Stimulated activated CD8-positive, alpha-beta memory T cell treated with anti-CD3 and anti-CD28 coated beads, Interleukin-2, amount 100 ng/mL, for 48 hours (primary cell): ENCODE measurements at regions not wholly inside any gene's neighbourhood (a gene's known extent, or its start where the extent isn't known, plus 50 kb on each side); places are given as distances from the start of the nearest gene placed in this dataset.

Source experiments
- DNase-seq, 2 donors: peaks; one replicate each; pipeline ENCODE4 v3.0.0-alpha.2; 2020; ENCODE audit warnings: low read depth in 2 of 2

DNA sequence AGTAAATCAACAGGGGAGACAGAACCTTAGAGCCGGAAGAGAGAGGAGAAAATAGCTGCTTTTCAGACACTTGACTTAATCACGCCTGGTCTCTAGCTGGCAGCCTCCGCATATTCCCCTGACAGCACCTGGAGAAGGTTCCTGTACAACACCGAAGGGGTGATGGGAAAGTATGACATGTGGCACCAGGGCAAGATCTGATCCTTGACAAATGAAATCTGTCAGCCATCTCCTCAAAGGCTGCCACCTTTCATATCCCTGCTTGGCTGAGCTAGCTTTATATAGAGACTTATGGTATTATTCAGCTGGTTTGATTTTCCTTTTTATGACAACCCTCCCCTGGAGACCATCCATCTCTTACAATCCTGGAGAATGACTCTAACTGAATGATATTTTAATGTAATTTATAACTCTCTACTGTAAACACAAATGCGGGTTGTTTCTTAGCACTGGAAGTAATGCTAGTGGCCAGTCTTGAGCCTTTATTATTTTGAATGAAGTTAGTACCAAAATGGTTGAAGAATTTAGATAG lies 1205.3 kb upstream of the CDH8 start:
- no peak for DNase-seq

- DNase-seq, result no peak
Observed at GRCh38 chr16:63239065-63239570, 1202.9 kb upstream of the CDH8 start.

DNA sequence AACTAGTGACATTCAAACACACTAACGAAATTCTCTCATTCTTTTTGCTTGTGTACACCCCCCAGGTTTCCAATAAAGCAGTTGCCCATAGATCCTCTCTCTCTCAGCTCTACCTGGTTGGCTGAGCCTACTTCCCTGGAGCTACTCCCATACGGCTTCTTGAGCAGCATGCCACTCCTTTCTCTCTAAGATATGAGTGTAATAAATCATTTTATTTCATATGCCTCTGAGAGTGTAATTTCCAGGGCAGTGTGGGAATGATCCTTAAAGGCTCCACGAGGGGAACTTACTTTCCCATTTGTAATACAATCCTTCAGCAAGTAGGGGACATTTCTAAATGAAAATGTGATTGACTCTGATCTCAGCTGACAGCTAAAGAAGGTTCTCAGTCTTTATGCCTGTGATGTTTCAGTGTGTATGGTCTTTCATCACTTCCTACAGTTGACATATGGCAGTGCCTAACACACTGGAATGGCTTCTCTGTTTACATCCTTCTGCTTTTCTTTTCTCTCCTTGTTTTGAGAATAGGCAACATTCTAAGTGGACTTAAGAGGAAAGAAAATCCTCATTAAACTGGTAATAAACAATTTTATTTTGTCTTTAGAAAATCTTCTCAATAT lies 1194.3 kb upstream of the CDH8 start:
- no peak for DNase-seq

GRCh38 chr16:63228259-63228658 lies 1192.0 kb upstream of the CDH8 start:
- DNase-seq, result no peak

GRCh38 chr16:63223851-63224250 lies 1187.6 kb upstream of the CDH8 start:
- no peak for DNase-seq

DNA sequence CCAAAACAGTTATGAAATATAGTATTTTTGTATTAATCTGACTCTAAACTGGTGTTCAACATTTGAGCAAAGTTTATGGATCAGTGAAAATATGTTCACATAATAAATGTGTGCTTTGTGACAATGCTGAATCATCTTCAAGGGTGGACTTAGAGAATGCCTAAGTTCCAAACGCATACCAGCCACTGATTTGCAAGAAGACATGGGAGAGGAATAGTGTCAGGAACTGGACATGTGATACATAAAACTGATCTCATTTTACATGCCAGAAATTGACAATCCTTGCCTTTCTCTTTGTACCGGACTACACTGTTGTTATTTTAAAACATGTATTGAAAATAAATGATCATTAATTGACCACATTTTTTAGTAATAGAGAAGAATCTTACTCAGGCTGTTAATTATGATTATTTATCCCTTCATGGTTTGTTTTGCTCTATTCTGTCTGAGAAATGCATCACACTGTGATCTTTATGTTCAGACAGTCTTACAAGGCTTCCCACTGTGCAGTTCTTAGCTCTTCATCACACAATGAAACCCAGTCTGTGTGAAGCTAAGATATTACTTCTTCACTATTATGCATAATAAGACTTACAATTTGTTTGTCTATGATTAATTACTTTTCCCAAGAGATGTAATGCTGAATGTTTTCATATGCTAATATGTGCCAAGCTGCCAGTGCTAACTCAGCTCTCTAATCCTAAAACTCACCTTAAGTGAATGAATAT lies 1180.6 kb upstream of the CDH8 start:
- no peak for DNase-seq

- no peak for DNase-seq
Observed at GRCh38 chr16:63201851-63202250, 1165.6 kb upstream of the CDH8 start.

DNA sequence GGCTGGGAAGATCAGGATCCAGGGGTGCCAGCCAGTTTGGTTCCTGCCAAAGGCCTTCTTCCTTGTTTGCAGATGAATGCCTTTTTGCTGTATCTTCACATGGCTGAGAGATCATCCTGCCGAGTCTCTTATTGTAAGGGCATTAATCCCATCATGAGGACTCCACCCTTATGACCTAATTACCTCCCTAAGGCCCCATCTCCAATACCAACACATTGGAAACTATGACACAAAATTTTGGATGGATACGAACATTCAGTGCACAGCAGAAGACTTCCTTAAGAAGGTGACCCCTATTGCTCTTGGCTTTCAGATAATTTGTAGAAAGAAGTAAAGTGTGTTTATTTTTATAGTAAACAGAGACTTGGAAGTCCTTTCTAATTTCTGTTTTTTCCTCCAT lies 1164.7 kb upstream of the CDH8 start:
- no peak for DNase-seq

DNA sequence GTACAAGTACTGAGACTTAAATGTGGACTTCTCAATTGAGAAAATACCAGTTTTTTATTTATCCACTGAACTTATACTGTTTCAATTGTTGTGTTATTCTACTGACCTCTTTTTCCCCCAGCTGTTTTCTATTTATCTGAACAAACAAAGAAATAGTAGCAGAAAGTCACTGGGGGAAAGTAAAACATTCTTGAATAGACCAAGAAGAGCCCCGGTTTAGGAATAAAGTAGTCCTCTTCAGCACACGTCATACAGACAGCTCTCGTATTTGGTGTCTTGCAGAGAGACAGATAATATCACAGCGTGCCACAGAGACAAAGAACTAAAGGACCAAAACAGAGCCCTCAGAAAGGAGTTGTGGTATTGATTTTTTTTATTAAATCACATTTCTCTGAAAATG lies 1159.1 kb upstream of the CDH8 start:
- no peak for DNase-seq

GRCh38 chr16:63192980-63193379 lies 1156.7 kb upstream of the CDH8 start:
- no peak for DNase-seq

GRCh38 chr16:63188086-63188771 lies 1152.0 kb upstream of the CDH8 start:
- DNase-seq, result no peak

- DNase-seq, result no peak
Observed at GRCh38 chr16:63187638-63188037, 1151.4 kb upstream of the CDH8 start.

DNA sequence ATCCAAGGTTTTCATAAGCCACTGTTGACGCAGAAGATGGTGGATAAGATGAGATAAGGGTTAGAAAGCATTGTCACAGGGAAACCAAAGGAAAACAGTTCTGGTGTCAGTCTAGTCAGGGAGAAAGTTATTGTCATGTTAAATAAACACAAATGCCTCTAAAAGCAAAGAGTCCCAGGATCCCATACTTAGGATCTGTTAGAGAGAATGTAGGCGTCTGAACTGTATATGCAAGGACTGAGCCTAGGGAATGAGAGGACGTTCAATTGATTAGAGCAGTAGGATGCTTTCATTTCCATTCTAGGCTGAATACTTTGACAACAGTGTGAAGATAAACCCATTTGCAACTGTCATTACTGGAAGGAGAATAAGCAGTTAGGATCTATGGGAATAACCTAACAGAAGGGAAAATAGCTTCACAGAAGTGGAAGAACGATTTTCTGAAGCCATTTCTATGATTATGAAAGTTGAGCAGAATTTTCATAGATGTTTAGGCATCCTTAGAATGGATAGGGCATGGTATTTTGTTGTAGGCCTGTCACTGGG lies 1149.1 kb upstream of the CDH8 start:
- DNase-seq, result no peak

DNA sequence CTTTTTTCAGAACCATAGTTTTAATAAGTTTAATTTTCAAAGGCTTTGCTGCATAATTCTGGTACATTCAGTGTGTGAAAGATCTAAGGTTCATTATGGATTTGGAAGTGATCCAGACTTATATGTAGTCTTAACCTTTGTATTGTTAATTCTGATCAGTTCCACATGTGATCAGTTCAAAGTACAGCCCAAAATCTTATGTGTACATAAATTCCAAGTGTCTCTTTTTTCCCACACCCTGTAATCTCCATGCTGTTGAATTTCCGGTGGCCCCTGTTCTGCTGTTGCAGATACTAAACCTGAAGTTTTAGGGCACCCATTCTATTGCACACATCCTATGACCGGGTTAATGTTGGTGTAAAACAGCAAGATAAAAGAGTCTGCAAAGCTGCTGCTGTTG lies 1147.5 kb upstream of the CDH8 start:
- DNase-seq, result no peak

- DNase-seq, result no peak
Observed at GRCh38 chr16:63175313-63175712, 1139.1 kb upstream of the CDH8 start.

GRCh38 chr16:63174801-63175200 lies 1138.6 kb upstream of the CDH8 start:
- DNase-seq, result no peak

GRCh38 chr16:63171545-63171944 lies 1135.3 kb upstream of the CDH8 start:
- DNase-seq, result no peak

DNA sequence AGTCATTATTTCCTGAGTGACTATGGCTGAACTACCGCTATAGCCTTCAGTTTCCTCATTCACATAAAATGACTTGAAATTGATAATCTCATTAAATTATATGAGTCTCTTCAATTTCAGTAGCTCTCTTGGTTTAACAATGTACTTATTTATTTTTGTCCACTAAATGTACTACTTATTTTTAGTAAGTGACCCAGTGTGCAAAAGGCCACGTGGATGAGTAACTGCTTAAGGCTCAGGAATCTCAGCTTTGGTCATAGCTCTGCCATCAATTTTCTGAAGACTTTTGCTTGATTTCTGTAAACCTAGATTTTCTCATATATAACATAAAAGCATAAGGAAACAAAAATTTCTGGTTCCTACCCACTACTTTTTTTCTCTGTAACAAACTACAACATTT lies 1132.9 kb upstream of the CDH8 start:
- no peak for DNase-seq

DNA sequence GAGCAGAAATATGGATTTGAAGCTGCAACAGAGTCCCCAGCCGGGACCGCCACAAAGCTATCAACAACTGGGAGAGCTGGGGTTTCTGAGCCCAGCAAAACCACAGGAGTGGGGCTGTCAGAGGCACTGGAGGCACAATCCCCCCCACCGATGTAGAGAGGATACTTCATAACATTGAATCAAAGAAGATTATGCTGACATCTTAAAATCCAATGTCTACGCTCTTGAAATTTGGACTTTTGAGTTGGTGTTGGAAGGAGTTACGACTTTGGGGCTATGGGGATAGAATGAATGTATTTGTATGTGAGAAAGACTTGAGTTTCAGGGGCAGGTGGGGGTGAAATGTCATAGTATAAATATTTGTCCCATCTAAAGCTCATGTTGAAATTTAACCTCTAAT lies 1121.6 kb upstream of the CDH8 start:
- no peak for DNase-seq

- no peak for DNase-seq
Observed at GRCh38 chr16:63146251-63146650, 1110.0 kb upstream of the CDH8 start.

DNA sequence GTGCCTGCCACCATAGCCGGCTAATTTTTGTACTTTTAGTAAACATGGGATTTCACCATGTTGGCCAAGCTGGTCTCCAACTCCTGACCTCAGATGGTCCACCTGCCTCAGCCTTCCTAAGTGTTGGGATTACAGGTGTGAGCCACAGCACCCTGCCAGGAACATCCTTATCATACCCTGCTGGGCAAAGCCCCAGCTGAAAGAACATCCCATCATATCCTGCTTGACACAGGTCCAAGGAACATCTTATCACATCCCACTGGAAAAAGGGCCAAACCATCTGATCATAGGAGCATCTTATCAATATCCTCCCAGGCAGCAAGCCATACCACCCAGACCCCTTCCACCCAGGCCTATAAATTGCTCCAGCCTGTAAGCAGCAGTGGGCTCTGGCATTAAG lies 1109.2 kb upstream of the CDH8 start:
- no peak for DNase-seq

- no peak for DNase-seq
Observed at GRCh38 chr16:63135069-63135468, 1098.8 kb upstream of the CDH8 start.
